Neutrophil (primary cell): ENCODE measurements at regions not wholly inside any gene's neighbourhood (a gene's known extent, or its start where the extent isn't known, plus 50 kb on each side); places are given as distances from the start of the nearest gene placed in this dataset.

Source experiments
- H3K27ac ChIP-seq: fragments of 200-600 bp; sonication (generic); 2 replicates; pipeline ENCODE4 v1.5.1; 2016; ENCODE audit warnings: mild to moderate bottlenecking, moderate library complexity
- H3K27me3 ChIP-seq: fragments of 200-600 bp; sonication (generic); 2 replicates; pipeline ENCODE4 v1.6.0; 2016; ENCODE audit warnings: mild to moderate bottlenecking
- H3K36me3 ChIP-seq: fragments of 200-600 bp; sonication (generic); 2 replicates; pipeline ENCODE4 v1.5.1; 2017
- H3K4me1 ChIP-seq, 2 experiments: fragments of 200-600 bp in 1 of 2; sonication (generic) in 1 of 2; 1 replicate in 1 of 2; 2 replicates in 1 of 2; pipeline versions ENCODE4 v1.5.1 to v1.6.1; 2013 to 2016; ENCODE audit warnings: low read depth in 1 of 2, low read length in 1 of 2, mild to moderate bottlenecking in 1 of 2, moderate library complexity in 1 of 2; ENCODE audit not compliant: control insufficient read depth in 1 of 2, insufficient read depth in 1 of 2
- H3K4me3 ChIP-seq, 2 experiments: fragments of 200-600 bp in 1 of 2; sonication (generic) in 1 of 2; 1 replicate in 1 of 2; 2 replicates in 1 of 2; pipeline ENCODE4 v1.5.1; 2013 to 2016; ENCODE audit warnings: low read depth in 1 of 2, low read length in 1 of 2, mild to moderate bottlenecking in 1 of 2, moderate library complexity in 1 of 2
- H3K9me3 ChIP-seq: fragments of 200-600 bp; sonication (generic); 2 replicates; pipeline ENCODE4 v1.5.1; 2016
- TF ChIP-seq, protein P1 (sequence below): fragments of 200-600 bp; sonication (generic); IDR thresholded peaks from 2 replicates; pipeline ENCODE4 v1.5.1; 2016; ENCODE audit warnings: antibody characterized with exemption

DNA sequence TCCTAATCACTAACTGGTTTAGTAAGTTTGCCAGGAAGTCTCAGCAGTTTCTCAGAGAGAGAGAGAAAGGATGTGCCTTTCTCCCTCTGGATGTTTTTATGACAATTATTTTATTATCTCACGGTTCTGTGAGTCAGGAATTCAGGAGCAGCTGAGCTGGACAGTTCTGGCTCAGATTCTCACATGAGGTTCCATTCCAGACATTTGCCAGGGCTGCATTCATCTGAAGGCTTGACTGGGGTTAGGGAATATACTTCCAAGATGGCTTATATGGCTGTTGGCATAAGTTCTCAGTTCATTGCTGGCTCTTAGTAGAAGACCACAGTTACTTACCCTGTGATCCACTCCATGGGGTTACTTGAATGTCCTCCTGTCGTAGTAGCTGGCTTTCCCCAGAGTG is 101.2 kb upstream of the ATF7IP start:
- peak overlapping the region; percentile 93 for H3K27ac ChIP-seq
- no peaks in the 10 kb centered on the region for H3K9me3 ChIP-seq
- H3K27me3 ChIP-seq: no peaks in the 10 kb centered on the region
- TF ChIP-seq, protein P1, sequence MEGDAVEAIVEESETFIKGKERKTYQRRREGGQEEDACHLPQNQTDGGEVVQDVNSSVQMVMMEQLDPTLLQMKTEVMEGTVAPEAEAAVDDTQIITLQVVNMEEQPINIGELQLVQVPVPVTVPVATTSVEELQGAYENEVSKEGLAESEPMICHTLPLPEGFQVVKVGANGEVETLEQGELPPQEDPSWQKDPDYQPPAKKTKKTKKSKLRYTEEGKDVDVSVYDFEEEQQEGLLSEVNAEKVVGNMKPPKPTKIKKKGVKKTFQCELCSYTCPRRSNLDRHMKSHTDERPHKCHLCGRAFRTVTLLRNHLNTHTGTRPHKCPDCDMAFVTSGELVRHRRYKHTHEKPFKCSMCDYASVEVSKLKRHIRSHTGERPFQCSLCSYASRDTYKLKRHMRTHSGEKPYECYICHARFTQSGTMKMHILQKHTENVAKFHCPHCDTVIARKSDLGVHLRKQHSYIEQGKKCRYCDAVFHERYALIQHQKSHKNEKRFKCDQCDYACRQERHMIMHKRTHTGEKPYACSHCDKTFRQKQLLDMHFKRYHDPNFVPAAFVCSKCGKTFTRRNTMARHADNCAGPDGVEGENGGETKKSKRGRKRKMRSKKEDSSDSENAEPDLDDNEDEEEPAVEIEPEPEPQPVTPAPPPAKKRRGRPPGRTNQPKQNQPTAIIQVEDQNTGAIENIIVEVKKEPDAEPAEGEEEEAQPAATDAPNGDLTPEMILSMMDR: no peak
- H3K4me3 ChIP-seq: no peak overlapping the region
- H3K36me3 ChIP-seq: no peaks in the 10 kb centered on the region
- peaks cover 51 to 57% of the 10 kb centered on the region in 2 experiments for H3K4me1 ChIP-seq

DNA sequence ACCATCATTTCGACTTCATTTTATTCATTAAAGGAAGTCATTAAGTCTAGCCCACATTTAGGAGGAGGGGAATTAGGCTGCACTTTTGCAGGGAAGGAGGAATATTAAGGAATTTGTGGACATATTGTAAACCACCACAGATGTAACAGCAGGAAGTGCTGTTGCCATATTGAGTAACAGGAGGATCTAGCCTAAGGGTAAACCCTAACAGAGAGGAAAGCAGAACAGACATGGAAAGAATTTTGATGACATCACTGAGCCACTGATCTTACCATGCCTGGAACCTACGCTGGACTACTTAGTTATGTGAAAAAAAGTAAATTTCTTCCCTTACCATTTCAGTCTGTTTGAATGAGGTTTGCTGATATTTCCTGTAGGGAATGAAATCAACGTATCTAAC is 100.7 kb upstream of the ATF7IP start:
- no peak overlapping the region for H3K4me3 ChIP-seq
- peaks cover 51 to 57% of the 10 kb centered on the region in 2 experiments for H3K4me1 ChIP-seq
- no peaks in the 10 kb centered on the region for H3K9me3 ChIP-seq
- no peaks in the 10 kb centered on the region for H3K36me3 ChIP-seq
- H3K27ac ChIP-seq: peak overlapping the region; percentile 93
- TF ChIP-seq, protein P1: no peak
- no peaks in the 10 kb centered on the region for H3K27me3 ChIP-seq

DNA sequence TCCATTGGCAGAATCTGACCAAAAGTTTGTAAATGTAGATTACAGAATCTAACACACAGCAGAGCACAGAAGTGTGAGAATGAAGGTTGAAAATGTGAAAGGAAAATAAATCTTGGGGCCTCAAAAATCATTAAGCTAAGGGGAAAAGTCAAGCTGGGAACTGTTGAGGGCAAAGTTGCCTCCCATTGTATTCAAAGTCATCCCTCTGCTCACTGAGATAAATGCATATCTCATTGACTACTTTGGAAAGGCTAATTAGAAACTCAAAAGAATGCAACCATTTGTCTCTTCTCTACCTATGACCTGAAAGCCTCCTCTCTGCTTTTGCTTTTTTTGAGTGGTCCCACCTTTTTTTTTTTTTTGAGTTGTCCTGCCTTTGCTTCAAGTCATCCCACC is 97.4 kb upstream of the ATF7IP start:
- TF ChIP-seq, protein P1: no peak
- Histone ChIP-seq H3K36me3 (no peaks in the 10 kb centered on the region), H3K27ac (no peak overlapping the region), H3K27me3 (no peaks in the 10 kb centered on the region), H3K4me1 (peaks cover 51 to 61% of the 10 kb centered on the region in 2 experiments), H3K9me3 (no peaks in the 10 kb centered on the region), H3K4me3 (no peak overlapping the region)

DNA sequence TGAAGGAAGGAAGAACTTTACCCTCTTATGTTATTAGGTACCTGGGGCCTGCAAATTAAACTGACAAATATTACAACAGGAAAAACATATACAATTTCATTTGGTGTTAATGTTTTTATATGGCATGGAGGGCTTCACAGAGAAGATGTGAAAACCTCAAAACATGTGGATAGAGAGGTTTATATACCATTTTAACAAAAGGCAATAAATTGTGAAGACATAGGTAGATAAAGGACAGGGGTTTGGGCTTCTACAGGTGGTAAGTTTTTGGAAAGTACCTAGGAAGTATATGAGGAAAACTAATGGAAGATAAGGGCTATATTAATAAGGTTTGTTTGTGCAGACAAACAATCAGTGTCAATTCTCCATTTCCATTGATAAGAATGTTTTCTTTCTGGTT is 95.1 kb upstream of the ATF7IP start:
- Histone ChIP-seq H3K9me3 (no peaks in the 10 kb centered on the region), H3K27me3 (no peaks in the 10 kb centered on the region), H3K4me1 (peaks cover 54 to 64% of the 10 kb centered on the region in 2 experiments), H3K4me3 (no peak overlapping the region), H3K36me3 (no peaks in the 10 kb centered on the region), H3K27ac (no peak overlapping the region)
- TF ChIP-seq, protein P1: no peak

DNA sequence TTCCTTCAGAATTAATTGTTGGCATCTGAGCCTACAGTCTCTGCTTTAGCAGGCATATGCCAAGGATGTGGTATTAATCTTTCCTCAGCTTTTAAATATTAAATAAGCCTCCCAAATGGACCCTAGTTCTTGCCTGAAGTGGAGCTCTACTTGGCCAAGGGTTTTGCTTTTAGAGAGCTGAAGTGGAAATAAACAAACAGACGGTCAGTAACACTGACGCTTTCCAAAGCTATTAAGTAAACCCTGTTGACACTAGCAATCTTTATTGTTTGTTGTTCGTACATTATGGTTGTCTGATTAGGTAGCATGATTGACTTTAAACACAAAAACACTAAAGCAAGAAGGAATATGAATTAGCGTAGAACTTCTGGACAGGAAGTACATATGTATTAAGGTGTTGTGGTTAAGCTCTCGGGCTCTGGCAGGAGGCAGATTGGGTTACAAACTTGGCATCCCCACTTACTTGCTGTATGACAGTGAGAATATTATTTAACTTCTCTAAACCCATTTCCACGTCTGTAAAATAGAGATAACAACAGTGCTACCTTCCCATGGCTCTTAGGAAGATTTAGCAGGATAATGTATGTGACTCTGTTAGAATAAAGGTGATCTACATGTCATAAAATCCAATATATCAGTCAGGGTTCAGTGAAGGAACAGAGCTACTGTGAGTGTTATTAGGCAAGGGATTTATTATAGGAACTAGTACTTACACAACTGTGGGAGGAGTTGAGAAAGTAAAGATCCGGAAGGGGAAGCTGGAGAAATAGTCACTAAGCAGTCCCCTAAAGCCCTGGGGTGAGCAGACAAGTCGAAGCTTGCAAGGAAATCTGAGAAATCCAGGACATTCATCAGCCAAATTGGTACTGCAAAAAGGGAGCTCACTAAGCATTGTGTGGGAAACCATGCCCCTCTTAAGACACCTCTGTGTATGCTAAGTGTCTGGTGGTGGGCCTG is 92.2 kb upstream of the ATF7IP start:
- Histone ChIP-seq H3K36me3 (no peaks in the 10 kb centered on the region), H3K4me3 (peak overlapping the region; percentile 58 to 60), H3K27ac (peak overlapping the region; percentile 94), H3K4me1 (peaks cover 63 to 77% of the 10 kb centered on the region in 2 experiments), H3K27me3 (no peaks in the 10 kb centered on the region), H3K9me3 (no peaks in the 10 kb centered on the region)
- TF ChIP-seq, protein P1: no peak
